ENCODE measurements at regions not wholly inside any gene's neighbourhood (a gene's known extent, or its start where the extent isn't known, plus 50 kb on each side); places are given as distances from the start of the nearest gene placed in this dataset.

GRCh38 chr17:13222975-13223374 is 205.1 kb upstream of the ELAC2 start:
- Histone ChIP-seq H3K4me3 (ENCODE audit: low read depth, low read length) (no peak overlapping the region), H3K36me3 (ENCODE audit: control insufficient read depth, insufficient read depth, low read length) (no peaks in the 10 kb centered on the region), H3K27me3 (ENCODE audit: control insufficient read depth, insufficient read depth, low read length) (no peaks in the 10 kb centered on the region), H3K9me3 (ENCODE audit: control insufficient read depth, insufficient read depth, low read length) (no peaks in the 10 kb centered on the region), H3K27ac (ENCODE audit: low read depth, low read length) (no peak overlapping the region), H3K4me1 (ENCODE audit: control insufficient read depth, insufficient read depth, low read length) (no peaks in the 10 kb centered on the region)
- WGBS (ENCODE audit: insufficient coverage) = no CpG with 5 or more reads among the region's 4 CpGs
- DNase-seq (ENCODE audit: low read depth in 4 of 6, low spot score in 6 of 6) = peak in 2 of 6 donors; percentile 58 to 89

- no peaks in the 10 kb centered on the region for H3K36me3 ChIP-seq (ENCODE audit: control insufficient read depth, insufficient read depth, low read length)
- no peaks in the 10 kb centered on the region for H3K27me3 ChIP-seq (ENCODE audit: control insufficient read depth, insufficient read depth, low read length)
- H3K27ac ChIP-seq (ENCODE audit: low read depth, low read length) = no peak overlapping the region
- no peak for DNase-seq (ENCODE audit: low read depth in 4 of 6, low spot score in 6 of 6)
- H3K9me3 ChIP-seq (ENCODE audit: control insufficient read depth, insufficient read depth, low read length) = no peaks in the 10 kb centered on the region
- no peaks in the 10 kb centered on the region for H3K4me1 ChIP-seq (ENCODE audit: control insufficient read depth, insufficient read depth, low read length)
- no peak overlapping the region for H3K4me3 ChIP-seq (ENCODE audit: low read depth, low read length)
These were observed 195.0 kb upstream of the ELAC2 start for GRCh38 chr17:13212860-13213259.

DNA sequence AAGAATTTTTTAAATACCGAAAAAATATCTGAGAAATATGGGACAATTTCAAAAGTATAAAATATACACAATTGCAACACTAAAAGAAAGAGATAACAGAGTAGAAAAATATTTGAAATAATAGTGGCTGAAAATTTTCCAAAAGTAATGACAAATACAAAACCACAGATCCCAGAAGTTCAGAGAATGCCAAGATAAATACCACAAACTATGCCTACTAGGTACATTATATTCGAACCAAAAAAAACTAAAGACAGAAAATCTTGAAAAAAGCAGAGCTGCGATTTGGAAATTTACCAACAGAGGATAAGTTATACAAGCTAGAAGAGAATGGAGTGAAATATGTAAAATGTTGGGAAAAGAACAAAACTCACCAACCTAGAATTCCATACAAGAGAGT is 191.3 kb upstream of the ELAC2 start:
- Histone ChIP-seq H3K9me3 (ENCODE audit: control insufficient read depth, insufficient read depth, low read length) (no peaks in the 10 kb centered on the region), H3K4me3 (ENCODE audit: low read depth, low read length) (no peak overlapping the region), H3K36me3 (ENCODE audit: control insufficient read depth, insufficient read depth, low read length) (no peaks in the 10 kb centered on the region), H3K27ac (ENCODE audit: low read depth, low read length) (no peak overlapping the region), H3K4me1 (ENCODE audit: control insufficient read depth, insufficient read depth, low read length) (no peaks in the 10 kb centered on the region), H3K27me3 (ENCODE audit: control insufficient read depth, insufficient read depth, low read length) (no peaks in the 10 kb centered on the region)
- WGBS (ENCODE audit: insufficient coverage) = no CpG with 5 or more reads among the region's 3 CpGs
- no peak for DNase-seq (ENCODE audit: low read depth in 4 of 6, low spot score in 6 of 6)

DNA sequence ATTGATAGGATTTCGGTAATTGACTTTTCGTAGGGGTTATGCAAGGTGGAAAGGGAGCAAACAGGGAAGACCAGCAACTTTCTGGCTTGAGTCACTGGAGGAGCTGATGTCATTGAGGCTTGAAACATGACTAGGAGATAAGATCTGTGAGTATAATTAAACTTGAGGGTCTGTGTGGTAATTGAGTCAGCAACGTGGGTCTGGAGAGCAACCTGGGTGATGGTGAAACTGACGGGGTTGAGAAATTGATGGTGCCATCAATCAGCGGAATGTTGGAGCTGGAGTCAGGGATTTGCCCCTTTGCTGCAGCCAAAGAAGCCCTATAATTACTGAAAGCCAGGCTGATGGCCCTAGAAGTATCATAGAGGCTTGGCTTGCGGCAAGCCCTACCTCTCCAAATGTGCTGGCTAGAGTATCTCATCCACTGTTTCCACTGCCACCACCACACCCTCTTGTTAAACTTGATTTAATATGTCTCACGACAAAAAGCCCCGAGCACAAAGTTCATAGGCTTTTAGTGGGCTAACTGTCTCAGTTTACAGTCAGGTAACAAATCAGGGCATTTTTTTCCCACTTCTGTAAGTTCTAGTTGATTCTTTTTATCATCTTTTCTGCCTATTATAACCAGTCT is 186.9 kb upstream of the ELAC2 start:
- no peaks in the 10 kb centered on the region for H3K27me3 ChIP-seq (ENCODE audit: control insufficient read depth, insufficient read depth, low read length)
- no peaks in the 10 kb centered on the region for H3K36me3 ChIP-seq (ENCODE audit: control insufficient read depth, insufficient read depth, low read length)
- WGBS (ENCODE audit: insufficient coverage) = 82% methylated on average over 8 of the region's 8 CpGs
- no peak overlapping the region for H3K4me3 ChIP-seq (ENCODE audit: low read depth, low read length)
- DNase-seq (ENCODE audit: low read depth in 4 of 6, low spot score in 6 of 6) = no peak
- H3K4me1 ChIP-seq (ENCODE audit: control insufficient read depth, insufficient read depth, low read length) = no peaks in the 10 kb centered on the region
- no peaks in the 10 kb centered on the region for H3K9me3 ChIP-seq (ENCODE audit: control insufficient read depth, insufficient read depth, low read length)
- no peak overlapping the region for H3K27ac ChIP-seq (ENCODE audit: low read depth, low read length)

GRCh38 chr17:13202835-13203234 is 185.0 kb upstream of the ELAC2 start:
- DNase-seq (ENCODE audit: low read depth in 4 of 6, low spot score in 6 of 6) = no peak
- no peaks in the 10 kb centered on the region for H3K4me1 ChIP-seq (ENCODE audit: control insufficient read depth, insufficient read depth, low read length)
- no peaks in the 10 kb centered on the region for H3K9me3 ChIP-seq (ENCODE audit: control insufficient read depth, insufficient read depth, low read length)
- no peaks in the 10 kb centered on the region for H3K27me3 ChIP-seq (ENCODE audit: control insufficient read depth, insufficient read depth, low read length)
- H3K4me3 ChIP-seq (ENCODE audit: low read depth, low read length) = no peak overlapping the region
- WGBS (ENCODE audit: insufficient coverage) = no CpG with 5 or more reads among the region's 2 CpGs
- H3K36me3 ChIP-seq (ENCODE audit: control insufficient read depth, insufficient read depth, low read length) = no peaks in the 10 kb centered on the region
- no peak overlapping the region for H3K27ac ChIP-seq (ENCODE audit: low read depth, low read length)

- H3K27me3 ChIP-seq (ENCODE audit: control insufficient read depth, insufficient read depth, low read length) = no peaks in the 10 kb centered on the region
- H3K27ac ChIP-seq (ENCODE audit: low read depth, low read length) = no peak overlapping the region
- DNase-seq (ENCODE audit: low read depth in 4 of 6, low spot score in 6 of 6) = peak in 1 of 6 donors; percentile 18
- H3K36me3 ChIP-seq (ENCODE audit: control insufficient read depth, insufficient read depth, low read length) = no peaks in the 10 kb centered on the region
- no peaks in the 10 kb centered on the region for H3K9me3 ChIP-seq (ENCODE audit: control insufficient read depth, insufficient read depth, low read length)
- H3K4me1 ChIP-seq (ENCODE audit: control insufficient read depth, insufficient read depth, low read length) = no peaks in the 10 kb centered on the region
- no peak overlapping the region for H3K4me3 ChIP-seq (ENCODE audit: low read depth, low read length)
- no CpG with 5 or more reads among the region's 1 CpG for WGBS (ENCODE audit: insufficient coverage)
These were observed 182.8 kb upstream of the ELAC2 start for GRCh38 chr17:13200671-13201070.

- DNase-seq (ENCODE audit: low read depth in 4 of 6, low spot score in 6 of 6) = no peak
- no peak overlapping the region for H3K4me3 ChIP-seq (ENCODE audit: low read depth, low read length)
- no peaks in the 10 kb centered on the region for H3K4me1 ChIP-seq (ENCODE audit: control insufficient read depth, insufficient read depth, low read length)
- no peaks in the 10 kb centered on the region for H3K27me3 ChIP-seq (ENCODE audit: control insufficient read depth, insufficient read depth, low read length)
- no peaks in the 10 kb centered on the region for H3K36me3 ChIP-seq (ENCODE audit: control insufficient read depth, insufficient read depth, low read length)
- H3K9me3 ChIP-seq (ENCODE audit: control insufficient read depth, insufficient read depth, low read length) = no peaks in the 10 kb centered on the region
- no peak overlapping the region for H3K27ac ChIP-seq (ENCODE audit: low read depth, low read length)
These were observed 181.6 kb upstream of the ELAC2 start for GRCh38 chr17:13199425-13199824.

DNA sequence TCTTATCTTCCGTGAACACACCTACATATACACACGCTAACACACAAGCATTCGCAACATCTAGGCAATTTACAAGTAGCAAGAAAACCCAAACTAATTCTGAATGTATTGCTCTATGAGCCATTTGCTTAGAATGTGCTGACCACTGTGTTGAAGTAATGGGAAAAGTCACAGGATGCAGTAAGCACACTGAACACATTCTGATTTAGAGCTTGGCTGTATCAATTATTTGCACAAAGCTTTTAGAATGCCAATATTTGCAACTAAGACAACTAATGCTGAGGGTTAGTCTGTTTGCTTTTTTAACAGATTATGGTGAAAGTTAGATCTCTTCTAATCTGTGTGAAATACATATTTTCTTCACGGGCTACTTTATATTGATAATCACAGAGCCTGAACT is 179.8 kb upstream of the ELAC2 start:
- no peaks in the 10 kb centered on the region for H3K4me1 ChIP-seq (ENCODE audit: control insufficient read depth, insufficient read depth, low read length)
- no peak for DNase-seq (ENCODE audit: low read depth in 4 of 6, low spot score in 6 of 6)
- no peak overlapping the region for H3K27ac ChIP-seq (ENCODE audit: low read depth, low read length)
- H3K36me3 ChIP-seq (ENCODE audit: control insufficient read depth, insufficient read depth, low read length) = no peaks in the 10 kb centered on the region
- WGBS (ENCODE audit: insufficient coverage) = 100% methylated on average over 1 of the region's 4 CpGs
- no peaks in the 10 kb centered on the region for H3K27me3 ChIP-seq (ENCODE audit: control insufficient read depth, insufficient read depth, low read length)
- no peaks in the 10 kb centered on the region for H3K9me3 ChIP-seq (ENCODE audit: control insufficient read depth, insufficient read depth, low read length)
- no peak overlapping the region for H3K4me3 ChIP-seq (ENCODE audit: low read depth, low read length)

DNA sequence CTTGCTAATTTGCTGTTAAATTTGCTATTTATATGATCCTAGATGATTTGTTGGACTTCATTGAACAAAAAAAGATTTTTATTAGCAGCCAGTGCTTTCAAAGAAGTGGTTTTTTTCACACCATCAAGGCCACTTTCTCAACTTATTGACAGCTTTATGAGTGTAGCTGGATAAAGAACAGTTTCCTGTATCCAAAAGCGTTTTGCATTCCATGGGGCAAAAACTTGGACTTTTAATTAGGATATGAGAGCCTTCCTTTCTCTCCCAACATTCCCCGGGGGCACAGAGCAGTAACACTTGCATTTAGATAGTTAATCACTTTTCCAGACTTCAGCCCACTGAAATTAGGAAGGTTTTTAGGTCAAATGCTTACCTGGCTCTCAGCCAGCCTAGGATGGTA is 177.1 kb upstream of the ELAC2 start:
- H3K9me3 ChIP-seq (ENCODE audit: control insufficient read depth, insufficient read depth, low read length) = no peaks in the 10 kb centered on the region
- H3K27me3 ChIP-seq (ENCODE audit: control insufficient read depth, insufficient read depth, low read length) = no peaks in the 10 kb centered on the region
- H3K4me1 ChIP-seq (ENCODE audit: control insufficient read depth, insufficient read depth, low read length) = no peaks in the 10 kb centered on the region
- H3K4me3 ChIP-seq (ENCODE audit: low read depth, low read length) = no peak overlapping the region
- no peaks in the 10 kb centered on the region for H3K36me3 ChIP-seq (ENCODE audit: control insufficient read depth, insufficient read depth, low read length)
- H3K27ac ChIP-seq (ENCODE audit: low read depth, low read length) = no peak overlapping the region
- no CpG with 5 or more reads among the region's 2 CpGs for WGBS (ENCODE audit: insufficient coverage)
- DNase-seq (ENCODE audit: low read depth in 4 of 6, low spot score in 6 of 6) = peak in 1 of 6 donors; percentile 23

- Histone ChIP-seq H3K27ac (ENCODE audit: low read depth, low read length) (no peak overlapping the region), H3K9me3 (ENCODE audit: control insufficient read depth, insufficient read depth, low read length) (no peaks in the 10 kb centered on the region), H3K27me3 (ENCODE audit: control insufficient read depth, insufficient read depth, low read length) (no peaks in the 10 kb centered on the region), H3K36me3 (ENCODE audit: control insufficient read depth, insufficient read depth, low read length) (no peaks in the 10 kb centered on the region), H3K4me3 (ENCODE audit: low read depth, low read length) (no peak overlapping the region), H3K4me1 (ENCODE audit: control insufficient read depth, insufficient read depth, low read length) (no peaks in the 10 kb centered on the region)
- WGBS (ENCODE audit: insufficient coverage) = 50% methylated on average over 2 of the region's 4 CpGs
- peak in 1 of 6 donors; percentile 1 for DNase-seq (ENCODE audit: low read depth in 4 of 6, low spot score in 6 of 6)
These were observed 165.0 kb upstream of the ELAC2 start for GRCh38 chr17:13182854-13183253.
